GM12878 (cell line): ENCODE measurements at regions not wholly inside any gene's neighbourhood (a gene's known extent, or its start where the extent isn't known, plus 50 kb on each side); places are given as distances from the start of the nearest gene placed in this dataset.

Experiments used
- ATAC-seq: fragments of 200-7000 bp; cut with Tn5 transposase; 3 replicates; pipeline ENCODE4 v1.9.1; 2020; ENCODE audit warnings: mild to moderate bottlenecking, moderate library complexity
- BruUV-seq: library from RNA; stranded (reverse); fragments of 400-500 nt; replicated peaks from 2 replicates; lab custom pipeline; 2021; lab: Mats Ljungman, UMichigan
- CTCF ChIA-PET: fragments of 300-600 bp; sonication (Branson Sonifier 250); formaldehyde crosslinking; extraction: SDS; loops from one replicate; lab custom pipeline; 2021; ENCODE audit warnings: inconsistent platforms; lab: Yijun Ruan, JAX
- POLR2A ChIA-PET: fragments of 350-600 bp; formaldehyde crosslinking; extraction: SDS; loops from one replicate; lab custom pipeline; 2021; ENCODE audit warnings: inconsistent platforms; lab: Charles Lee
- RAD21 ChIA-PET: fragments of 300-600 bp; sonication (Branson Sonifier 250); formaldehyde crosslinking; loops from one replicate; lab custom pipeline; 2023; ENCODE audit warnings: antibody characterized with exemption; ENCODE audit not compliant: unreplicated experiment; lab: Charles Lee
- SMC1A ChIA-PET: fragments of 300-600 bp; sonication (Branson Sonifier 250); formaldehyde crosslinking; loops from one replicate; lab custom pipeline; 2023; ENCODE audit not compliant: unreplicated experiment, uncharacterized antibody; lab: Charles Lee
- DNase-seq: peaks from one replicate; pipeline ENCODE4 v3.0.0-alpha.2; 2011; ENCODE audit warnings: low read depth, low spot score
- FAIRE-seq: peaks from 3 replicates; lab custom pipeline; 2011; peaks lifted over from hg19 to GRCh38; lab: Jason Lieb, UNC
- H2AFZ ChIP-seq: 2 replicates; pipeline ENCODE4 v1.6.0; 2011; ENCODE audit warnings: low read depth, low read length, control low read depth; ENCODE audit not compliant: control insufficient read depth
- H3K27ac ChIP-seq: 2 replicates; pipeline ENCODE4 v1.5.1; 2011; ENCODE audit warnings: control low read depth; ENCODE audit not compliant: control insufficient read depth, insufficient read depth
- H3K27me3 ChIP-seq, 2 experiments: replicated peaks in 1 of 2; 2 replicates each; pipeline versions ENCODE4 v1.6.0 to v1.6.1; 2011; ENCODE audit warnings: low read length in 1 of 2; ENCODE audit not compliant: control insufficient read depth in 2 of 2, insufficient read depth in 2 of 2
- H3K36me3 ChIP-seq, 2 experiments: 2 replicates each; pipeline ENCODE4 v1.5.1; 2011; ENCODE audit warnings: low read length in 1 of 2; ENCODE audit not compliant: control insufficient read depth in 2 of 2, insufficient read depth in 2 of 2
- H3K4me1 ChIP-seq: 2 replicates; pipeline ENCODE4 v1.6.1; 2011; ENCODE audit warnings: mild to moderate bottlenecking, low read length, moderate library complexity, mixed read lengths; ENCODE audit not compliant: control insufficient read depth, insufficient read depth
- H3K4me2 ChIP-seq: 2 replicates; pipeline ENCODE4 v1.6.0; 2011; ENCODE audit warnings: control low read depth; ENCODE audit not compliant: control insufficient read depth, insufficient read depth
- H3K4me3 ChIP-seq: fragments of 200-600 bp; sonication (generic); 2 replicates; pipeline ENCODE4 v1.5.1; 2016
- H3K79me2 ChIP-seq: 2 replicates; pipeline ENCODE4 v1.6.0; 2011; ENCODE audit warnings: low read length; ENCODE audit not compliant: control insufficient read depth, insufficient read depth
- H3K9ac ChIP-seq: 2 replicates; pipeline ENCODE4 v1.8.0; 2011; ENCODE audit warnings: low read length, control low read depth, mixed read lengths; ENCODE audit not compliant: control insufficient read depth, insufficient read depth
- H3K9me3 ChIP-seq: replicated peaks from 3 replicates; pipeline ENCODE4 v1.5.1; 2011; ENCODE audit warnings: mild to moderate bottlenecking, low read length; ENCODE audit not compliant: control insufficient read depth, insufficient read depth
- H4K20me1 ChIP-seq: 2 replicates; pipeline ENCODE4 v1.6.0; 2011; ENCODE audit not compliant: control insufficient read depth, insufficient read depth
- E4F1 ChIP-seq: fragments of 450-650 bp; IDR thresholded peaks from 2 replicates; pipeline ENCODE4 v1.6.1; 2018; ENCODE audit warnings: borderline replicate concordance, mild to moderate bottlenecking; ENCODE audit not compliant: partially characterized antibody
- EED ChIP-seq: sonication (generic); IDR thresholded peaks from 2 replicates; pipeline ENCODE4 v1.6.1; 2016; ENCODE audit warnings: antibody characterized with exemption, low read depth
- EGR1 ChIP-seq, 2 experiments: IDR thresholded peaks; 1 replicate in 1 of 2; 2 replicates in 1 of 2; pipeline ENCODE4 v1.6.1; 2011 to 2012; ENCODE audit warnings: low read depth in 2 of 2, low read length in 2 of 2, borderline replicate concordance in 1 of 2, mild to moderate bottlenecking in 1 of 2, moderate library complexity in 1 of 2
- FOXK2 ChIP-seq: fragments of 450-650 bp; IDR thresholded peaks from 2 replicates; pipeline ENCODE4 v1.6.1; 2017; ENCODE audit warnings: mild to moderate bottlenecking, moderate library complexity
- HCFC1 ChIP-seq: fragments of 150-350 bp; IDR thresholded peaks from 2 replicates; pipeline ENCODE4 v1.6.1; 2014; ENCODE audit warnings: low read length
- NFYB ChIP-seq: IDR thresholded peaks from 2 replicates; pipeline ENCODE4 v1.6.1; 2011; ENCODE audit warnings: low read depth, mild to moderate bottlenecking, low read length, improper control_type of control experiment, moderate library complexity; ENCODE audit not compliant: insufficient read depth
- RCOR1 ChIP-seq: conservative IDR thresholded peaks from 2 replicates; pipeline ENCODE4 v1.6.1; 2012; ENCODE audit warnings: low read depth, low read length, improper control_type of control experiment
- SRF ChIP-seq, 2 experiments: IDR thresholded peaks; 2 replicates each; pipeline ENCODE4 v1.6.1; 2011; ENCODE audit warnings: low read depth in 2 of 2, low read length in 2 of 2, mild to moderate bottlenecking in 1 of 2, moderate library complexity in 1 of 2
- ZNF592 ChIP-seq: fragments of 450-650 bp; IDR thresholded peaks from 2 replicates; pipeline ENCODE4 v1.6.1; 2017; ENCODE audit warnings: mild to moderate bottlenecking, moderate library complexity
- ZNF622 ChIP-seq: fragments of 450-650 bp; IDR thresholded peaks from 2 replicates; pipeline ENCODE4 v1.6.1; 2017; ENCODE audit warnings: mild to moderate bottlenecking, inconsistent platforms
- WGBS: methylation state at CpG from one replicate; pipeline ENCODE4 v1.1.6; 2016; ENCODE audit warnings: low lambda C conversion rate; ENCODE audit not compliant: insufficient replicate concordance, insufficient coverage; ENCODE audit errors: missing lambda C conversion rate; 5-methylcytosine and 5-hydroxymethylcytosine counted together
- in situ Hi-C: fragments of 300-500 bp; cut with MboI; formaldehyde crosslinking; loops from 9 replicates; pipeline ENCODE4 v1.14.3; 2018; ENCODE audit warnings: mixed read lengths
- intact Hi-C: fragments of 100-400 bp; cut with micrococcal nuclease; formaldehyde crosslinking; loops from one replicate; pipeline ENCODE4 v1.14.2; 2022; ENCODE audit not compliant: unreplicated experiment

GRCh38 chr6:76681781-76682180, 609.3 kb upstream of the IMPG1 start (continued):
- no peak for TF ChIP-seq ZNF592
- no peak for TF ChIP-seq HCFC1
- no peak for TF ChIP-seq EED
- no peak for TF ChIP-seq SRF (IDR thresholded peaks at IDR 0.05; ENCODE audit: low read depth in 2 of 2, low read length in 2 of 2)
- no peak for TF ChIP-seq ZNF622

GRCh38 chr6:76677017-76677416, 604.6 kb upstream of the IMPG1 start:
- Histone ChIP-seq H3K27me3 (no peaks in the 10 kb centered on the region), H2AFZ (no peak overlapping the region), H3K9me3 (no peaks in the 10 kb centered on the region), H3K79me2 (no peaks in the 10 kb centered on the region), H3K36me3 (no peaks in the 10 kb centered on the region), H3K4me3 (no peak overlapping the region), H4K20me1 (no peaks in the 10 kb centered on the region)
- DNase-seq, result no peak
- TF ChIP-seq EED (no peak), FOXK2 (no peak), EGR1 (IDR thresholded peaks at IDR 0.05; ENCODE audit: borderline replicate concordance in 1 of 2, low read depth in 2 of 2, low read length in 2 of 2) (no peak), NFYB (no peak), E4F1 (no peak), RCOR1 (no peak)
- TF ChIP-seq, all 136 proteins: peak for 0
- no peak for ATAC-seq
- ChIA-PET RAD21 (no interaction called here), POLR2A (no interaction called here), CTCF (no interaction called here), SMC1A (no interaction called here)
- in situ Hi-C loops, result no loop called here
- BruUV-seq, result no TSS peak
- H3K9ac ChIP-seq, result no peak overlapping the region
- WGBS, result 21% methylated on average over 2 of the region's 2 CpGs
- FAIRE-seq, result no peak
- intact Hi-C loops, result no loop called here
- H3K4me1 ChIP-seq, result no peaks in the 10 kb centered on the region
- no peak overlapping the region for H3K4me2 ChIP-seq
- H3K27ac ChIP-seq, result no peak overlapping the region
